Mucosa of gallbladder (tissue), 1 donor: ENCODE measurements at regions not wholly inside any gene's neighbourhood (a gene's known extent, or its start where the extent isn't known, plus 50 kb on each side); places are given as distances from the start of the nearest gene placed in this dataset.

Experiments used
- DNase-seq: peaks from one replicate; pipeline ENCODE4 v3.0.0-alpha.2; 2020; ENCODE audit warnings: low spot score
- donor health status: DM: no; HTN: no; CAD: no.

- no peak for DNase-seq
These were observed 683.8 kb upstream of the SGCG start for GRCh38 chr13:22496803-22497508.

DNA sequence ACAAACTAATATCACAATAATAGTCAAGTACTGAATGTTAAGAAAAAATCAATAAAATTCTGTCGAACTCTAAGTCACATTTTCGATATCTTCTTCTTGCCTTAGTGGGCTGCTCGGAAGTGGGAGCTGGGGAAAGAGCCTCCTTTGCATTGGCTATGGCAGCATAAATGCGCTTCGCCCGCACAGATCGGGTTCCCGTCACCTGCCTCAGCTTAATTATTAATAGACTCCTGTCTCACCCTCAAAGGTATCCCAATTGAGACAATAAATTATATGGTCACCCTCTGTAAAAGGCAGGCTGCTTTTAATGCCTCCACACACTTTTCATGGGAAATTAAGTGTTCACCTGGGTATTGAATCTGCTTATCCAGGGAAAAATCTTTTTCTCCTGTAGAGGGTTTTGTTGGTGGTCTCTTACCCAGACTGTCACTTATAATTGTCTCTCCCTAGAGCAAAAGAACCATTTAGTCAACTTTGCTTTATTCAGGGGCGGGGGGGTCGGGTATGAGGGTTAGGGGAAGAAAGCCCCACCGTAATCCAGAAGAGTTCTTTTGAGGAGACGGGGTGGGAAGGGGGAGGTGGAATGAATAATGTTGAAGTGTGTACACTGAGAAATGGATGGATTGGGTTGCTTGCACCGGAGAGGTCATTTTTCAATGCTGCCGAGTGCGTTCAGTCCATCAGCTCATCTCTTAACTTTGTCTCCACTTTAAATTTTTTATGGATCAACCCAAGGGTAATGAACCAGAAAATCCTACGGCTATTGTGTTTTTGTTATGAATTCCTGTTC lies 682.6 kb upstream of the SGCG start:
- DNase-seq, result no peak

- no peak for DNase-seq
These were observed 680.9 kb upstream of the SGCG start for GRCh38 chr13:22499919-22500318.

DNA sequence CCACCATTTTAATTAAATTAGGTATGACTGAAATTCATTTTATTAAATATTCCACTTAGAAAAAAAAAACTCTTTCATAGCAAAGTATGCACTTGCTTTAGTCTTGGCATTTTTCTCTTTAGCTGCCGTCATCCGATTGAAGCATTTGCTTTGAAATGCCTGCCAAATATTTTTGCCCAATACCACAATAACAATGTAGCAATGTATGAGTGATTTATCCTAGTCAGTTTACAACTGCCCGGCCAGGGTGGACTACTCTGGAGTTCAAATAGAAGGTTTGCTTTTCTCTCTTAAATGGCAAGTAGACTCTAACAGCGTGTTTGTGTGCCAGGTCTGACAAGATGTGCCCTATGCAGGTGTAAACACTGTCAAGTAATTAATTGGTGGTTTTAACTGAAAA lies 675.3 kb upstream of the SGCG start:
- peak; percentile 14 for DNase-seq

GRCh38 chr13:22506096-22506691 lies 674.6 kb upstream of the SGCG start:
- peak; percentile 14 for DNase-seq

GRCh38 chr13:22517544-22517943 lies 663.2 kb upstream of the SGCG start:
- DNase-seq, result no peak

DNA sequence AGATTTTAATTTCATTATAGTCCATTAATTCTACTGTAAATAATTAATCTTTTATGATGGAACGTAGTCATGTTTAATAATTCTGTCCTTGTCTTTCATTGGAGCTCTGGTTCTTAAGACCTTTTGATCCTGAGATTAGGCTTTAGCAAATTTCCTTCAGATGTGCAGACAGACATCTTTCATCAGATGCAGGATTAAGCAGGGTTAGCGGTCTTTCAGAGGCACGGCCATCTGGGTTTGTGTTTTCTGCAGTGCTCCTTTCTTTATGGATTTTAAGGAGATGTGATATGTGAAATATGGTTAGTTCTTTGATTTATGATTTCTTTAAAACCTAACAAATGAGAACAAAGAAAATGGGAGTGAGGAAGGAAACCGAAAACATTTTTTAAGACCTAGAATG lies 643.9 kb upstream of the SGCG start:
- no peak for DNase-seq

GRCh38 chr13:22538400-22538799 lies 642.4 kb upstream of the SGCG start:
- no peak for DNase-seq

GRCh38 chr13:22549126-22549525 lies 631.7 kb upstream of the SGCG start:
- DNase-seq, result no peak

- DNase-seq, result no peak
These were observed 619.2 kb upstream of the SGCG start for GRCh38 chr13:22561581-22561980.

- DNase-seq, result no peak
These were observed 618.7 kb upstream of the SGCG start for GRCh38 chr13:22562116-22562515.

GRCh38 chr13:22563272-22563671 lies 617.5 kb upstream of the SGCG start:
- no peak for DNase-seq

DNA sequence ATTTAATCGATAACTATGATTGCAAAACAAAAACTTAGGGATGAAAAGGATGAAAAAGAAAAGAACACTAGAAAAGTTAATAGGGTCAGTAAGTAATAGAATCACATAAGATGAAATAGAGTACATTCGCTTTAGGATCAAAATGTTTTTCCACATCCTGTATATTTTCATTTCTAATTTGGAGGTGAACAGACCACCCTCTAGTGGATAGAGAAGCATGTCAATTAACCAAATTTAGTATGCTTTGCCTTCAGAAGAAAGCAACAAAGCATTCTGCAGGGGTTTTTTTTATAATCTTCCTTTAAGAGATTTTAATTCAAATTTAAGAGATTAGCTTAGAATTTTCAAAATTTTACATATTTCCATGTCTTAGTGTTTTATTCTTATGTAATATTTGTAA lies 611.0 kb upstream of the SGCG start:
- DNase-seq, result no peak

- DNase-seq, result no peak
These were observed 590.9 kb upstream of the SGCG start for GRCh38 chr13:22589880-22590279.

DNA sequence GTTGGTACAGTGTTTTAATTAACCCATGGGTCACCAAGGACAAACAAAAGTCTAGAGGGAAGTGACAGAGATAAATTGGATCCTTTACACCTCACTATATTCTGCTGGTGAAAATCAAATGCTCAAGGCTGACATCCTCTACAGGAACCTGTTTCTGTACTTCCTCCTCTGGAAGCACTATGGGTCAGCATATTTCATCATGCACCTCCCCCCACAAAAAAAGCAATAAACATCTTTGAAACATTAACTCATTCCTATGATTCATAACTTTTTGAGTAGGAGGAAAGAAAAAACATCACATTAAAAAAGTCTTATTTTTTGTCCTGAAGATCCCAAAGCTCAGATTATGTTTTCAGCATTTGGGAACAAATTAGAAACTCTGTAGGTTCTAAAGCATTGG lies 588.3 kb upstream of the SGCG start:
- DNase-seq, result no peak

- DNase-seq, result no peak
These were observed 586.7 kb upstream of the SGCG start for GRCh38 chr13:22594041-22594440.

DNA sequence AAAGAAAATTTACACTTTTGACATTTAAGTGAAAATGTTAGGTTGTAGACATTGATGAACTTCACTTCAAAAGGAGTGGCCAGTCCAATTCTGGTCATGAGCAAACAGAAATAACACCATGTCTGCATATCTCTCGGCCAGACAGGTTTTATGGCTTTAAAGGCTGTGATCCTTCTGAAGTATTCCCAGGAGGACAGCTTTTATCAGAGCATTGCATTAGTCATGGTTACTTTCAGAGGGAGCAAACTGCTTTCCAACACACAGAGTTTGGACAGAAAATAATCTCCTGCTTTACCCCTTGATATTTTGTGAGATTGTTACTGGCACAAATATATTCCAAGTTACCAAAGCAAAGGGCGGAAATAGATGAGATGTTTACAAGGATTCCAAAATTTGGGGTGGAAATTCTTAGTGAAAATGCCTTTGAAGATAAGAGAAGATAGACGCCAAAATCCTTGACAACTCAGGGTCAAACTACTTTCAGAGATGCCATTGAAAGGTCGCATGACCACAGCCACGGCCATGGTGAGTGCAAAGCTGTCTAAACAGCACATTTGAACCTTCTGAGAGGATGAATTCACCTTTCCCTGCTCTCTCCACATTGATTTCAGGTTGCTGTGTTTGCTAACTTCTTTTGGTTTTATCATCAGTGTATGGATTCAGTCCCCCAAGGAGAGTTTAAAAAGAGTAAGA lies 584.5 kb upstream of the SGCG start:
- DNase-seq, result no peak

DNA sequence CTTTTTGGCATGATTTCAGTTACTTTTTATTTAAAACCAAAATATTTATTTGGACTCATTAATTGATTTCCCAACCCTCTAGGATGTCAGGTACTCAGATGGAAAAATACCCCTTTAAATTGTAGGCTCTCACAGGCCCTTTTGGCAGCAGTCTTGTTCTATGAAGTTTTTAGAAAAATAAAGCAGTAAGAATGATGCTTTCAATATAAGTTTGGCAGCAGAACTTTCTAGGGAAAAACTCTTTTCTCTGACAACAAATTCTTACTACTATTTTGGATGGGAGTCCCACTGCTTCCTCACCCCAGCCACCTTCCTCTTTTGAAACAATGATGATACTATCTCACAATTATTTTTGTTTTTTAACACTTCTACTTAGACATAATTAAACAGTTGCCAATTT lies 581.6 kb upstream of the SGCG start:
- no peak for DNase-seq

DNA sequence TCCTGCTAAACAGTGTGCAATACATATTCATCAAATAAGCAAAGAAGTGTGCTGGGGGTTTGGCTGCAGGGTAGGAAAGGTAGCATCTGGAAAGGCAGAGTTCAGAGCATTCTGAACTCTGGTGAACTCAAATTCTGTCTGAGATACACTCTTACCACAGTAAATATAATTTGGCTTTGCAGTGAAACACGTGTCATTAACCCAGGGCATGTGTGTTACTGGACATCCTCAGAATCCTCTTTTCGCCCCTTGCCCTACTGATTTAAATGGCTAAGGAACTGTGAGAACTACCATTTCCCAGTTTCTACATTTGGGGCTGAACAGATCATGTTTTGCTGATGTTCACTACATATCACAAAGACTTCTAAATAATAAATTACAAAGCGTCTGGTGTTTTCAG lies 562.8 kb upstream of the SGCG start:
- no peak for DNase-seq

GRCh38 chr13:22625691-22626090 lies 555.1 kb upstream of the SGCG start:
- no peak for DNase-seq

DNA sequence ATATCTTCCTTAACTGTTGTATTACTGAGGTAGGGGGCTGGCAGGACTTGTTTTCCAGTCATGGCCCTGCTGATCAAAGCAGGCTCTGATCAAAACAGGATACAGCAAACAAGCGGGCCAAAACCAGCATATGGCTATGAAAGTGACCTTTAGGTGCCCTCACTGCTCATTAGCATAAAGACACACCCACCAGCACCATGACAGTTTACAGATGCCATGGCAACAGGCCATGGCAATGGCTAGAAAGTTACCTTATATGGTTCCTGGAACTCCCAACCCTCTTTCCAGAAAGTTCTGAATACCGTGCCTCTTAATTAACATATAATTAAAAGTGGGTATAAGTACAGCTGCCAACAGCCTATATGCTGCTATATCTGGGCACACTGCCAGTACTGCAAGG lies 551.4 kb upstream of the SGCG start:
- DNase-seq, result no peak

DNA sequence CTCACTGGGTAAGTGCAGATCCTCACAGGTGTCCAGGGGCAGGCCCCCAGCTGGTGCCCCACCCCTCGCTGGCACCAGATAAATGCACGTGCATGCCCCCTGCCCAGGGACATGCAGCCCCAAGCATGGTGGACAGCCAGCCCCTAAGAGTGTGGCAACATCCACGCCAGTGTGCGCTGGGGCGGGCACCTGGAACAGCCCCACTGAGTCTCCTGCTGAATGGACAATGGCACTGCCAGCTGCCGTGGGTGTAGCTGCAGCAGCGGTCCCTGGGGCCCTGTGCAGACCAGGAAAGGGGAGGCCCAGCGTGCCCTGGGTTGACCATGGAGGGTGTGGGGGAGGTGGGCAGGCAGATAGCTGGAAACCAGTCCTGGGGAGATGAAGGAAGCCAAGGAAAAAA lies 538.7 kb upstream of the SGCG start:
- DNase-seq, result no peak

DNA sequence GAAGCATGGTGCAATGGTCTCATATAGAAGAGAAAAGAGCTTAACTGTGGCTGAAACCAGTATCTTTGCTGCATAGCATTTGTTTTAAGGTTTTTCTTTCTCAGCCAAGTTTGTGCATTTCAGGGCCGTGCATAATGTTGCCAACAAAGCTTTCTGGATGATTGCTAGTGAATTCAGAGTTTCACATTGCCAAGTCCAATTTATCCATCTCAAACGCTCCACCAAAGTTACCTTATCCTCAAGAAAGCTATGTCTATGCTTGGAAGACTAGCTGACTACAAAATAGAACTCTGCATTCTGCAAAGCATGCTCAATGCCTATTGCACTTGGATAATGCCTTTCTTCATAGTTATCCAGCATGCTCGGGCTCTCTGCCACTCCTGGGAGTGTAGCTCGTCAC lies 535.8 kb upstream of the SGCG start:
- no peak for DNase-seq
